ENCODE measurements at regions not wholly inside any gene's neighbourhood (a gene's known extent, or its start where the extent isn't known, plus 50 kb on each side); places are given as distances from the start of the nearest gene placed in this dataset.

DNA sequence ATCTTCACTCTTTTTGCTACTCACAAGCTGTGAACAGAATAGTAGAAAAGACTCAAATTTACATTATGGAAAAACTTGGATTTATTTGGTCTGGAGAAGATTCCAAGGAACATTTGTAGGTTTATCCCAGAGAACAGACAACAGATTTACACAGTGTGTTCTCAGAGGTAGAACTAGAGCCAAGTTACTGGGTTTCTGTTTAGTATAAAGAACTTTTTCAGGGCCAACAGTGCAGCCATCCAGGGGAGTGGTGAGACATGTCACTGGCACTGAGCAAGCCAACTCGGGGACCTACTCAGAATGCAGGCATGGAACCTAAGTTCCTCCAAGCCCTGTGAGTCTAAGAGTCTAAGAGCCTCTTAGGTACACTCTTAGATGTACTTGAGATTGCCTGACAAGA, 142.6 kb downstream of the OMA1 start (continued):
- TF ChIP-seq RAD21 (IDR thresholded peaks at IDR 0.05) (no peak), JUND (IDR thresholded peaks at IDR 0.05) (no peak), SP1 (IDR thresholded peaks at IDR 0.05) (no peak)
- TF ChIP-seq, protein P1, sequence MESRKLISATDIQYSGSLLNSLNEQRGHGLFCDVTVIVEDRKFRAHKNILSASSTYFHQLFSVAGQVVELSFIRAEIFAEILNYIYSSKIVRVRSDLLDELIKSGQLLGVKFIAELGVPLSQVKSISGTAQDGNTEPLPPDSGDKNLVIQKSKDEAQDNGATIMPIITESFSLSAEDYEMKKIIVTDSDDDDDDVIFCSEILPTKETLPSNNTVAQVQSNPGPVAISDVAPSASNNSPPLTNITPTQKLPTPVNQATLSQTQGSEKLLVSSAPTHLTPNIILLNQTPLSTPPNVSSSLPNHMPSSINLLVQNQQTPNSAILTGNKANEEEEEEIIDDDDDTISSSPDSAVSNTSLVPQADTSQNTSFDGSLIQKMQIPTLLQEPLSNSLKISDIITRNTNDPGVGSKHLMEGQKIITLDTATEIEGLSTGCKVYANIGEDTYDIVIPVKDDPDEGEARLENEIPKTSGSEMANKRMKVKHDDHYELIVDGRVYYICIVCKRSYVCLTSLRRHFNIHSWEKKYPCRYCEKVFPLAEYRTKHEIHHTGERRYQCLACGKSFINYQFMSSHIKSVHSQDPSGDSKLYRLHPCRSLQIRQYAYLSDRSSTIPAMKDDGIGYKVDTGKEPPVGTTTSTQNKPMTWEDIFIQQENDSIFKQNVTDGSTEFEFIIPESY (IDR thresholded peaks at IDR 0.05), result no peak
- TF ChIP-seq, protein P2, sequence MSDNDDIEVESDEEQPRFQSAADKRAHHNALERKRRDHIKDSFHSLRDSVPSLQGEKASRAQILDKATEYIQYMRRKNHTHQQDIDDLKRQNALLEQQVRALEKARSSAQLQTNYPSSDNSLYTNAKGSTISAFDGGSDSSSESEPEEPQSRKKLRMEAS (IDR thresholded peaks at IDR 0.05), result no peak

DNA sequence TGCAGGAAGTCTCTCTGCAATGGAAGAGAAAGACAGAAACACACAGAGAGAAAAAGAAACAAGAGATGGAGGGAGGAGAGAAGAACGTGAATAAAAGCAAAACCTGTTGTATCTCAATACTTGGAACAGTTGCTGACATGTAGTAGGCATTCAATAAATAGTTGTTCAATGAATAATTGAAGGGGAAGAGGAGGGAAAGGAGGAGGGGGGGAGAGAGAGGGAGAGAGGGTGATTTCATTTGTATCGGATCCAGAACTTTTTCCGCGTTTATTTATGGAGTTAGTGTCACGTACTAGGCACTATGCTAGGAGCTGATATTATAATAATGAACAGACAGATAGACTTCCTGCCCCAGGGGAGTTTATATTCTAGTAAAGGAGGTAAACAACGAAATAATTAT, 144.1 kb downstream of the OMA1 start:
- no peak overlapping the region for H3K9ac ChIP-seq (ENCODE audit: low read depth in 1 of 2, low read length in 2 of 2)
- H3K36me3 ChIP-seq (ENCODE audit: control insufficient read depth in 4 of 4, insufficient read depth in 3 of 4, low read depth in 1 of 4, low read length in 3 of 4), result no peaks in the 10 kb centered on the region
- 76% methylated on average over 6 of the region's 6 CpGs for WGBS
- no peaks in the 10 kb centered on the region for H3K9me3 ChIP-seq (ENCODE audit: control insufficient read depth in 4 of 4, low read length in 3 of 4)
- no peaks in the 10 kb centered on the region for H3K4me1 ChIP-seq (ENCODE audit: control insufficient read depth in 4 of 4, insufficient read depth in 4 of 4, low read length in 3 of 4)
- H3K4me3 ChIP-seq (ENCODE audit: low read depth in 1 of 3, low read length in 3 of 3), result no peak overlapping the region
- no peak overlapping the region for H3K27ac ChIP-seq (ENCODE audit: low read depth in 1 of 2, low read length in 2 of 2)
- TF ChIP-seq, protein P2 (IDR thresholded peaks at IDR 0.05), result no peak
- TF ChIP-seq FOXA1 (IDR thresholded peaks at IDR 0.05) (no peak), YY1 (IDR thresholded peaks at IDR 0.05) (no peak), HNF4A (conservative IDR thresholded peaks at IDR 0.05) (no peak)
- TF ChIP-seq, protein P3, sequence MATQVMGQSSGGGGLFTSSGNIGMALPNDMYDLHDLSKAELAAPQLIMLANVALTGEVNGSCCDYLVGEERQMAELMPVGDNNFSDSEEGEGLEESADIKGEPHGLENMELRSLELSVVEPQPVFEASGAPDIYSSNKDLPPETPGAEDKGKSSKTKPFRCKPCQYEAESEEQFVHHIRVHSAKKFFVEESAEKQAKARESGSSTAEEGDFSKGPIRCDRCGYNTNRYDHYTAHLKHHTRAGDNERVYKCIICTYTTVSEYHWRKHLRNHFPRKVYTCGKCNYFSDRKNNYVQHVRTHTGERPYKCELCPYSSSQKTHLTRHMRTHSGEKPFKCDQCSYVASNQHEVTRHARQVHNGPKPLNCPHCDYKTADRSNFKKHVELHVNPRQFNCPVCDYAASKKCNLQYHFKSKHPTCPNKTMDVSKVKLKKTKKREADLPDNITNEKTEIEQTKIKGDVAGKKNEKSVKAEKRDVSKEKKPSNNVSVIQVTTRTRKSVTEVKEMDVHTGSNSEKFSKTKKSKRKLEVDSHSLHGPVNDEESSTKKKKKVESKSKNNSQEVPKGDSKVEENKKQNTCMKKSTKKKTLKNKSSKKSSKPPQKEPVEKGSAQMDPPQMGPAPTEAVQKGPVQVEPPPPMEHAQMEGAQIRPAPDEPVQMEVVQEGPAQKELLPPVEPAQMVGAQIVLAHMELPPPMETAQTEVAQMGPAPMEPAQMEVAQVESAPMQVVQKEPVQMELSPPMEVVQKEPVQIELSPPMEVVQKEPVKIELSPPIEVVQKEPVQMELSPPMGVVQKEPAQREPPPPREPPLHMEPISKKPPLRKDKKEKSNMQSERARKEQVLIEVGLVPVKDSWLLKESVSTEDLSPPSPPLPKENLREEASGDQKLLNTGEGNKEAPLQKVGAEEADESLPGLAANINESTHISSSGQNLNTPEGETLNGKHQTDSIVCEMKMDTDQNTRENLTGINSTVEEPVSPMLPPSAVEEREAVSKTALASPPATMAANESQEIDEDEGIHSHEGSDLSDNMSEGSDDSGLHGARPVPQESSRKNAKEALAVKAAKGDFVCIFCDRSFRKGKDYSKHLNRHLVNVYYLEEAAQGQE (IDR thresholded peaks at IDR 0.05), result no peak
- TF ChIP-seq, protein P4, sequence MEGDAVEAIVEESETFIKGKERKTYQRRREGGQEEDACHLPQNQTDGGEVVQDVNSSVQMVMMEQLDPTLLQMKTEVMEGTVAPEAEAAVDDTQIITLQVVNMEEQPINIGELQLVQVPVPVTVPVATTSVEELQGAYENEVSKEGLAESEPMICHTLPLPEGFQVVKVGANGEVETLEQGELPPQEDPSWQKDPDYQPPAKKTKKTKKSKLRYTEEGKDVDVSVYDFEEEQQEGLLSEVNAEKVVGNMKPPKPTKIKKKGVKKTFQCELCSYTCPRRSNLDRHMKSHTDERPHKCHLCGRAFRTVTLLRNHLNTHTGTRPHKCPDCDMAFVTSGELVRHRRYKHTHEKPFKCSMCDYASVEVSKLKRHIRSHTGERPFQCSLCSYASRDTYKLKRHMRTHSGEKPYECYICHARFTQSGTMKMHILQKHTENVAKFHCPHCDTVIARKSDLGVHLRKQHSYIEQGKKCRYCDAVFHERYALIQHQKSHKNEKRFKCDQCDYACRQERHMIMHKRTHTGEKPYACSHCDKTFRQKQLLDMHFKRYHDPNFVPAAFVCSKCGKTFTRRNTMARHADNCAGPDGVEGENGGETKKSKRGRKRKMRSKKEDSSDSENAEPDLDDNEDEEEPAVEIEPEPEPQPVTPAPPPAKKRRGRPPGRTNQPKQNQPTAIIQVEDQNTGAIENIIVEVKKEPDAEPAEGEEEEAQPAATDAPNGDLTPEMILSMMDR (IDR thresholded peaks at IDR 0.05; ENCODE audit: low read depth, low read length, missing input control), result no peak
- DNase-seq (ENCODE audit: low spot score), result no peak
- H3K27me3 ChIP-seq (ENCODE audit: control insufficient read depth in 4 of 4, insufficient read depth in 4 of 4, low read length in 3 of 4), result no peaks in the 10 kb centered on the region

DNA sequence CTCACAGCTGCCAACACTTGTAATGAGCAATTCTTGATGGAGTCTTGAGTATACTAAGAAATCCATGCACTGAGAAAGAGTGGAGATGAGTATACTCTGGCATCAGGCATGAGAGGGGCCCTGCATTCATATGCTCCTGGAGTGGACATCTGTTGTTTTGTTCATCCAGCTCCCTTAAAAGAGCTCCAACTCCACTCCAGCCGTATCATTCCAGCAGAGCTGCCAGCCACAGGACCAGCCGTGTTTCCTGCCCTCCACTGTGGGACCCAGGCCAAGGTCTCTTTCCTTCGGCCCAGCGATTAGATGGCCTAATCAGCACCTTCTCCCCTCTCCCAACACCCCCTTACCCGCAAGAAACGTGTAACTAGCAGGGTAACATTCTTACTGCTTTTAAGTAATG, 144.5 kb downstream of the OMA1 start:
- WGBS, result 77% methylated on average over 6 of the region's 6 CpGs
- Histone ChIP-seq H3K27ac (ENCODE audit: low read depth in 1 of 2, low read length in 2 of 2) (no peak overlapping the region), H3K9ac (ENCODE audit: low read depth in 1 of 2, low read length in 2 of 2) (no peak overlapping the region), H3K9me3 (ENCODE audit: control insufficient read depth in 4 of 4, low read length in 3 of 4) (no peaks in the 10 kb centered on the region), H3K4me1 (ENCODE audit: control insufficient read depth in 4 of 4, insufficient read depth in 4 of 4, low read length in 3 of 4) (no peaks in the 10 kb centered on the region), H3K27me3 (ENCODE audit: control insufficient read depth in 4 of 4, insufficient read depth in 4 of 4, low read length in 3 of 4) (no peaks in the 10 kb centered on the region), H3K36me3 (ENCODE audit: control insufficient read depth in 4 of 4, insufficient read depth in 3 of 4, low read depth in 1 of 4, low read length in 3 of 4) (no peaks in the 10 kb centered on the region), H3K4me3 (ENCODE audit: low read depth in 1 of 3, low read length in 3 of 3) (no peak overlapping the region)
- no peak for DNase-seq (ENCODE audit: low spot score)
- TF ChIP-seq YY1 (IDR thresholded peaks at IDR 0.05), result no peak

All from liver (tissue), 8 donors.